IMR-90 (cell line): ENCODE measurements at regions not wholly inside any gene's neighbourhood (a gene's known extent, or its start where the extent isn't known, plus 50 kb on each side); places are given as distances from the start of the nearest gene placed in this dataset.

Experiments
- ATAC-seq: fragments of 200-7000 bp; cut with Tn5 transposase; 2 replicates; pipeline ENCODE4 v1.9.1; 2020; ENCODE audit warnings: low read depth, mild to moderate bottlenecking, moderate library complexity
- BruUV-seq: library from RNA; stranded (reverse); fragments of 400-500 nt; replicated peaks from 2 replicates; lab custom pipeline; 2021; lab: Mats Ljungman, UMichigan
- CTCF ChIA-PET: fragments of 300-600 bp; formaldehyde crosslinking; extraction: SDS; loops from one replicate; lab custom pipeline; 2021; ENCODE audit warnings: antibody characterized with exemption; lab: Yijun Ruan, JAX
- POLR2A ChIA-PET: fragments of 300-600 bp; sonication (Branson Sonifier 250); formaldehyde crosslinking; loops from one replicate; lab custom pipeline; 2022; ENCODE audit warnings: antibody characterized with exemption; ENCODE audit not compliant: unreplicated experiment; lab: Charles Lee
- DNase-seq: peaks from one replicate; pipeline ENCODE4 v3.0.0; 2013
- H2AFZ ChIP-seq: replicated peaks from 2 replicates; pipeline ENCODE3; 2013; ENCODE audit warnings: low read length, mild to moderate bottlenecking; ENCODE audit not compliant: poor library complexity
- H2AK5ac ChIP-seq: 2 replicates; pipeline ENCODE4 v1.6.1; 2013; ENCODE audit warnings: low read depth, low read length, inconsistent platforms
- H2AK9ac ChIP-seq: replicated peaks from 2 replicates; pipeline ENCODE3; 2013; ENCODE audit warnings: mild to moderate bottlenecking, low read depth, low read length, moderate library complexity; ENCODE audit not compliant: poor library complexity
- H2BK120ac ChIP-seq: 2 replicates; pipeline ENCODE4 v1.6.1; 2013; ENCODE audit warnings: low read depth, low read length, inconsistent platforms
- H2BK15ac ChIP-seq: 3 replicates; pipeline ENCODE4 v1.6.1; 2013; ENCODE audit warnings: low read depth, low read length, inconsistent platforms
- H2BK20ac ChIP-seq: 2 replicates; pipeline ENCODE4 v1.6.1; 2013; ENCODE audit warnings: low read depth, mild to moderate bottlenecking, inconsistent platforms, low read length, moderate library complexity
- H2BK5ac ChIP-seq: 2 replicates; pipeline ENCODE4 v1.6.1; 2013; ENCODE audit warnings: mild to moderate bottlenecking, low read depth, low read length, inconsistent platforms; ENCODE audit not compliant: poor library complexity, severe bottlenecking
- H3K14ac ChIP-seq: replicated peaks from 2 replicates; pipeline ENCODE4 v1.6.1; 2013; ENCODE audit warnings: low read depth, low read length, inconsistent platforms
- H3K18ac ChIP-seq: 2 replicates; pipeline ENCODE4 v1.6.1; 2013; ENCODE audit warnings: low read depth, low read length, control low read depth
- H3K23ac ChIP-seq: 2 replicates; pipeline ENCODE4 v1.6.1; 2013; ENCODE audit warnings: low read depth, low read length, inconsistent platforms
- H3K27ac ChIP-seq: 2 replicates; pipeline ENCODE4 v1.5.1; 2013; ENCODE audit warnings: mild to moderate bottlenecking, control low read depth, low read length; ENCODE audit not compliant: insufficient read depth
- H3K27me3 ChIP-seq: 2 replicates; pipeline ENCODE4 v1.6.1; 2013; ENCODE audit warnings: low read length; ENCODE audit not compliant: control insufficient read depth, insufficient read depth
- H3K36me3 ChIP-seq: 2 replicates; pipeline ENCODE4 v1.6.1; 2013; ENCODE audit warnings: low read length, mixed read lengths; ENCODE audit not compliant: control insufficient read depth, insufficient read depth
- H3K4ac ChIP-seq: 2 replicates; pipeline ENCODE4 v1.6.1; 2013; ENCODE audit warnings: low read depth, low read length, inconsistent platforms
- H3K4me1 ChIP-seq: 2 replicates; pipeline ENCODE4 v1.6.1; 2013; ENCODE audit warnings: low read length, mixed read lengths; ENCODE audit not compliant: control insufficient read depth, insufficient read depth
- H3K4me2 ChIP-seq: 2 replicates; pipeline ENCODE4 v1.6.1; 2013; ENCODE audit warnings: low read depth, mild to moderate bottlenecking, control low read depth, low read length, moderate library complexity
- H3K4me3 ChIP-seq: 2 replicates; pipeline ENCODE4 v1.5.1; 2013; ENCODE audit warnings: low read depth, mild to moderate bottlenecking, control low read depth, low read length, moderate library complexity; ENCODE audit not compliant: insufficient read depth
- H3K56ac ChIP-seq: 2 replicates; pipeline ENCODE4 v1.6.1; 2013; ENCODE audit warnings: low read length, inconsistent platforms; ENCODE audit not compliant: insufficient read depth; ENCODE audit errors: extremely low read depth
- H3K79me1 ChIP-seq, 2 experiments: 2 replicates each; pipeline ENCODE4 v1.6.1; 2013; ENCODE audit warnings: low read length in 2 of 2, inconsistent platforms in 1 of 2, low read depth in 1 of 2
- H3K9ac ChIP-seq: 2 replicates; pipeline ENCODE4 v1.6.1; 2013; ENCODE audit warnings: low read depth, low read length, control low read depth
- H3K9me1 ChIP-seq: 2 replicates; pipeline ENCODE4 v1.6.1; 2013; ENCODE audit warnings: low read length, inconsistent platforms; ENCODE audit not compliant: insufficient read depth
- H3K9me3 ChIP-seq: 2 replicates; pipeline ENCODE4 v1.6.1; 2013; ENCODE audit warnings: low read length; ENCODE audit not compliant: control insufficient read depth, insufficient read depth
- H4K20me1 ChIP-seq: 2 replicates; pipeline ENCODE4 v1.6.1; 2013; ENCODE audit warnings: low read length, inconsistent platforms; ENCODE audit not compliant: insufficient read depth
- H4K5ac ChIP-seq: 2 replicates; pipeline ENCODE4 v1.6.1; 2013; ENCODE audit warnings: mild to moderate bottlenecking, low read depth, low read length, control low read depth
- H4K8ac ChIP-seq, 2 experiments: 2 replicates each; pipeline ENCODE4 v1.6.1; 2013; ENCODE audit warnings: low read depth in 2 of 2, low read length in 2 of 2, control low read depth in 1 of 2, inconsistent platforms in 1 of 2
- H4K91ac ChIP-seq: 2 replicates; pipeline ENCODE4 v1.6.1; 2013; ENCODE audit warnings: low read depth, low read length, inconsistent platforms; ENCODE audit not compliant: insufficient read depth
- CHD1 ChIP-seq: IDR thresholded peaks from 2 replicates; pipeline ENCODE4 v1.6.1; 2012; ENCODE audit warnings: low read depth, low read length, improper control_type of control experiment
- FOS ChIP-seq: fragments of 150-350 bp; IDR thresholded peaks from 2 replicates; pipeline ENCODE4 v1.6.1; 2016; ENCODE audit warnings: low read depth, low read length
- MAZ ChIP-seq: IDR thresholded peaks from 2 replicates; pipeline ENCODE4 v1.6.1; 2012; ENCODE audit warnings: low read depth, mild to moderate bottlenecking, low read length, improper control_type of control experiment, moderate library complexity, borderline replicate concordance
- MXI1 ChIP-seq: IDR thresholded peaks from 2 replicates; pipeline ENCODE4 v1.6.1; 2012; ENCODE audit warnings: low read depth, mild to moderate bottlenecking, low read length, moderate library complexity, borderline replicate concordance
- RCOR1 ChIP-seq: IDR thresholded peaks from 2 replicates; pipeline ENCODE4 v1.6.1; 2012; ENCODE audit warnings: mild to moderate bottlenecking, low read length, improper control_type of control experiment; ENCODE audit not compliant: insufficient replicate concordance
- WGBS, 2 experiments: methylation state at CpG; one replicate each; pipeline versions ENCODE4 v1.1.5 to v1.1.7; 2013; ENCODE audit warnings: missing lambda C conversion rate in 2 of 2; ENCODE audit not compliant: insufficient read length in 1 of 2; ENCODE audit errors: extremely low coverage in 2 of 2; 5-methylcytosine and 5-hydroxymethylcytosine counted together
- dilution Hi-C: fragments of 300-500 bp; cut with HindIII; formaldehyde crosslinking; loops from one replicate; pipeline ENCODE4 v1.14.3; 2018; ENCODE audit warnings: low sequenced_read_pairs; ENCODE audit not compliant: unreplicated experiment
- in situ Hi-C: fragments of 300-500 bp; cut with MboI; formaldehyde crosslinking; loops from 3 replicates; pipeline ENCODE4 v1.14.3; 2019; ENCODE audit warnings: low sequenced_read_pairs, inconsistent platforms, mixed read lengths
- intact Hi-C: fragments of 100-400 bp; cut with micrococcal nuclease; formaldehyde crosslinking; loops from 2 replicates; pipeline ENCODE4 v1.10.0; 2022

GRCh38 chr15:62437753-62438152 lies 272.7 kb upstream of the C2CD4B start:
- no peak overlapping the region for H3K56ac ChIP-seq

More at GRCh38 chr15:62437753-62438152, 272.7 kb upstream of the C2CD4B start:
- peaks cover 4% of the 10 kb centered on the region; the same call in 1 of the 2 replicates for H4K20me1 ChIP-seq
- H4K8ac ChIP-seq, result no peak overlapping the region
- H3K9me3 ChIP-seq, result no peaks in the 10 kb centered on the region
- no peaks in the 10 kb centered on the region for H3K36me3 ChIP-seq
- H4K91ac ChIP-seq, result no peak overlapping the region
- DNase-seq (no peak), ATAC-seq (no peak)
- H3K9ac ChIP-seq, result no peak overlapping the region
- H2BK15ac ChIP-seq, result no peak overlapping the region
- in situ Hi-C loops (no loop called here), intact Hi-C loops (no loop called here), dilution Hi-C loops (no loop called here)
- no peak overlapping the region for H3K18ac ChIP-seq
- H3K14ac ChIP-seq, result peak overlapping the region; percentile 24; the same call in 1 of the 2 replicates
- H3K27ac ChIP-seq, result no peak overlapping the region
- TF ChIP-seq MAZ (no peak), FOS (no peak), RCOR1 (no peak), CHD1 (no peak), MXI1 (no peak)
- POLR2A ChIA-PET, result no interaction called here
- H3K79me1 ChIP-seq, result peaks cover 28 to 31% of the 10 kb centered on the region in 2 experiments
- H3K9me1 ChIP-seq, result peaks cover 19% of the 10 kb centered on the region; the same call in 1 of the 2 replicates
- H2AFZ ChIP-seq, result no peak overlapping the region
- H2AK5ac ChIP-seq, result peak overlapping the region; percentile 76
- peaks cover 11% of the 10 kb centered on the region for H3K4me1 ChIP-seq
- H2AK9ac ChIP-seq, result no peak overlapping the region
- H3K4me2 ChIP-seq, result no peak overlapping the region
- CTCF ChIA-PET, result no interaction called here
- WGBS, 2 experiments, result no CpG with 5 or more reads among the region's 2 CpGs
- H3K4ac ChIP-seq, result no peak overlapping the region
- peak overlapping the region; percentile 48; the same call in 1 of the 2 replicates for H2BK20ac ChIP-seq
- no peak overlapping the region for H2BK5ac ChIP-seq
- no peak overlapping the region for H2BK120ac ChIP-seq
- no TSS peak for BruUV-seq
- H3K27me3 ChIP-seq, result no peaks in the 10 kb centered on the region
- no peak overlapping the region for H3K4me3 ChIP-seq
- H3K23ac ChIP-seq, result no peak overlapping the region
- no peak overlapping the region for H4K5ac ChIP-seq
